ENCODE measurements at regions not wholly inside any gene's neighbourhood (a gene's known extent, or its start where the extent isn't known, plus 50 kb on each side); places are given as distances from the start of the nearest gene placed in this dataset.

DNA sequence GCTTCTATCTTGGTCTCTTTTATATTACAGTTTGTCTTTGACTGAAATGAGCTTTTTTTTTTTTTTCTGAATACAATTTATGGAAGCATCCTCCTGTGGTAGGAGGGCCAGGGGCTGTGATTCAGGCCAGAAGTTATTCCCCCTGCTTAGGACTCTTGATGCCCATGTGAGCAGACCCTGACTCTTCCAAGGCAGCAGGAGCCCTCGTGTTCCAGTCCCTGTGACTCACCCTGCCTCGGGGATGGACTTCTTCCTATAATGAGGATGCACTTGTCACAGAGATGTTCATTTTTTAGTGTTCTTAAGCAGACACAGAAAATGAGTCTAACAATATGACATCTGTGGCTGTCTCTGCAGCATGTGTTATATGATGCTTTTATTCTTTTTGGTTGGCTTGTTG, 1293.7 kb upstream of the AUTS2 start:
- H3K27ac ChIP-seq (ENCODE audit: low read depth), result no peak overlapping the region
- H3K4me3 ChIP-seq, result no peak overlapping the region
- no peaks in the 10 kb centered on the region for H3K4me1 ChIP-seq (ENCODE audit: insufficient read depth)
- Mint-ChIP-seq H3K36me3 (ENCODE audit: low read depth) (peaks cover 31% of the 10 kb centered on the region), H3K9me3 (peaks cover 93% of the 10 kb centered on the region), H3K4me3 (no peak overlapping the region), H3K4me1 (no peaks in the 10 kb centered on the region), H3K27ac (no peak overlapping the region), H3K27me3 (ENCODE audit: insufficient read depth, low read depth, poor library complexity) (peaks cover 3% of the 10 kb centered on the region)
- ATAC-seq (no peak), DNase-seq (ENCODE audit: low spot score) (no peak)
- no peaks in the 10 kb centered on the region for H3K36me3 ChIP-seq (ENCODE audit: insufficient read depth)
- no peaks in the 10 kb centered on the region for H4K20me1 ChIP-seq (replicated peaks; ENCODE audit: insufficient read depth)
- no peak overlapping the region for H3K4me2 ChIP-seq
- no peaks in the 10 kb centered on the region for H3K79me2 ChIP-seq (replicated peaks; ENCODE audit: insufficient read depth)
- H3K27me3 ChIP-seq (ENCODE audit: insufficient read depth), result no peaks in the 10 kb centered on the region
- no peaks in the 10 kb centered on the region for H3F3A ChIP-seq (replicated peaks; ENCODE audit: low read depth)
- no peaks in the 10 kb centered on the region for H3K9me2 ChIP-seq (ENCODE audit: insufficient read depth)
- TF ChIP-seq ZNF331 (CRISPR knock-in tag; IDR thresholded peaks at IDR 0.05; ENCODE audit: low read depth) (no peak), EZH2phosphoT487 (IDR thresholded peaks at IDR 0.05; ENCODE audit: unreplicated experiment) (no peak), ZNF114 (CRISPR knock-in tag; IDR thresholded peaks at IDR 0.05) (no peak), JUNB (IDR thresholded peaks at IDR 0.05; ENCODE audit: unreplicated experiment) (no peak), CREB1 (CRISPR knock-in tag; IDR thresholded peaks at IDR 0.05; ENCODE audit: low read depth) (no peak), EZH2 (IDR thresholded peaks at IDR 0.05; ENCODE audit: low read depth, unreplicated experiment) (no peak), POLR2AphosphoS5 (IDR thresholded peaks at IDR 0.05; ENCODE audit: low read depth) (no peak), STAT1 (IDR thresholded peaks at IDR 0.05; ENCODE audit: unreplicated experiment) (no peak), NANOG (IDR thresholded peaks at IDR 0.05; ENCODE audit: borderline replicate concordance) (no peak)
- TF ChIP-seq, protein P1, sequence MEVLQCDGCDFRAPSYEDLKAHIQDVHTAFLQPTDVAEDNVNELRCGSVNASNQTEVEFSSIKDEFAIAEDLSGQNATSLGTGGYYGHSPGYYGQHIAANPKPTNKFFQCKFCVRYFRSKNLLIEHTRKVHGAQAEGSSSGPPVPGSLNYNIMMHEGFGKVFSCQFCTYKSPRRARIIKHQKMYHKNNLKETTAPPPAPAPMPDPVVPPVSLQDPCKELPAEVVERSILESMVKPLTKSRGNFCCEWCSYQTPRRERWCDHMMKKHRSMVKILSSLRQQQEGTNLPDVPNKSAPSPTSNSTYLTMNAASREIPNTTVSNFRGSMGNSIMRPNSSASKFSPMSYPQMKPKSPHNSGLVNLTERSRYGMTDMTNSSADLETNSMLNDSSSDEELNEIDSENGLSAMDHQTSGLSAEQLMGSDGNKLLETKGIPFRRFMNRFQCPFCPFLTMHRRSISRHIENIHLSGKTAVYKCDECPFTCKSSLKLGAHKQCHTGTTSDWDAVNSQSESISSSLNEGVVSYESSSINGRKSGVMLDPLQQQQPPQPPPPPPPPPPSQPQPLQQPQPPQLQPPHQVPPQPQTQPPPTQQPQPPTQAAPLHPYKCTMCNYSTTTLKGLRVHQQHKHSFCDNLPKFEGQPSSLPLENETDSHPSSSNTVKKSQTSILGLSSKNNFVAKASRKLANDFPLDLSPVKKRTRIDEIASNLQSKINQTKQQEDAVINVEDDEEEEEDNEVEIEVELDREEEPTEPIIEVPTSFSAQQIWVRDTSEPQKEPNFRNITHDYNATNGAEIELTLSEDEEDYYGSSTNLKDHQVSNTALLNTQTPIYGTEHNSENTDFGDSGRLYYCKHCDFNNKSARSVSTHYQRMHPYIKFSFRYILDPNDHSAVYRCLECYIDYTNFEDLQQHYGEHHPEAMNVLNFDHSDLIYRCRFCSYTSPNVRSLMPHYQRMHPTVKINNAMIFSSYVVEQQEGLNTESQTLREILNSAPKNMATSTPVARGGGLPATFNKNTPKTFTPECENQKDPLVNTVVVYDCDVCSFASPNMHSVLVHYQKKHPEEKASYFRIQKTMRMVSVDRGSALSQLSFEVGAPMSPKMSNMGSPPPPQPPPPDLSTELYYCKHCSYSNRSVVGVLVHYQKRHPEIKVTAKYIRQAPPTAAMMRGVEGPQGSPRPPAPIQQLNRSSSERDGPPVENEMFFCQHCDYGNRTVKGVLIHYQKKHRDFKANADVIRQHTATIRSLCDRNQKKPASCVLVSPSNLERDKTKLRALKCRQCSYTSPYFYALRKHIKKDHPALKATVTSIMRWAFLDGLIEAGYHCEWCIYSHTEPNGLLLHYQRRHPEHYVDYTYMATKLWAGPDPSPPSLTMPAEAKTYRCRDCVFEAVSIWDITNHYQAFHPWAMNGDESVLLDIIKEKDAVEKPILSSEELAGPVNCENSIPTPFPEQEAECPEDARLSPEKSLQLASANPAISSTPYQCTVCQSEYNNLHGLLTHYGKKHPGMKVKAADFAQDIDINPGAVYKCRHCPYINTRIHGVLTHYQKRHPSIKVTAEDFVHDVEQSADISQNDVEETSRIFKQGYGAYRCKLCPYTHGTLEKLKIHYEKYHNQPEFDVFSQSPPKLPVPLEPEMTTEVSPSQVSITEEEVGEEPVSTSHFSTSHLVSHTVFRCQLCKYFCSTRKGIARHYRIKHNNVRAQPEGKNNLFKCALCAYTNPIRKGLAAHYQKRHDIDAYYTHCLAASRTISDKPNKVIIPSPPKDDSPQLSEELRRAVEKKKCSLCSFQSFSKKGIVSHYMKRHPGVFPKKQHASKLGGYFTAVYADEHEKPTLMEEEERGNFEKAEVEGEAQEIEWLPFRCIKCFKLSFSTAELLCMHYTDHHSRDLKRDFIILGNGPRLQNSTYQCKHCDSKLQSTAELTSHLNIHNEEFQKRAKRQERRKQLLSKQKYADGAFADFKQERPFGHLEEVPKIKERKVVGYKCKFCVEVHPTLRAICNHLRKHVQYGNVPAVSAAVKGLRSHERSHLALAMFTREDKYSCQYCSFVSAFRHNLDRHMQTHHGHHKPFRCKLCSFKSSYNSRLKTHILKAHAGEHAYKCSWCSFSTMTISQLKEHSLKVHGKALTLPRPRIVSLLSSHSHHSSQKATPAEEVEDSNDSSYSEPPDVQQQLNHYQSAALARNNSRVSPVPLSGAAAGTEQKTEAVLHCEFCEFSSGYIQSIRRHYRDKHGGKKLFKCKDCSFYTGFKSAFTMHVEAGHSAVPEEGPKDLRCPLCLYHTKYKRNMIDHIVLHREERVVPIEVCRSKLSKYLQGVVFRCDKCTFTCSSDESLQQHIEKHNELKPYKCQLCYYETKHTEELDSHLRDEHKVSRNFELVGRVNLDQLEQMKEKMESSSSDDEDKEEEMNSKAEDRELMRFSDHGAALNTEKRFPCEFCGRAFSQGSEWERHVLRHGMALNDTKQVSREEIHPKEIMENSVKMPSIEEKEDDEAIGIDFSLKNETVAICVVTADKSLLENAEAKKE (CRISPR knock-in tag; IDR thresholded peaks at IDR 0.05), result no peak
- TF ChIP-seq, protein P2, sequence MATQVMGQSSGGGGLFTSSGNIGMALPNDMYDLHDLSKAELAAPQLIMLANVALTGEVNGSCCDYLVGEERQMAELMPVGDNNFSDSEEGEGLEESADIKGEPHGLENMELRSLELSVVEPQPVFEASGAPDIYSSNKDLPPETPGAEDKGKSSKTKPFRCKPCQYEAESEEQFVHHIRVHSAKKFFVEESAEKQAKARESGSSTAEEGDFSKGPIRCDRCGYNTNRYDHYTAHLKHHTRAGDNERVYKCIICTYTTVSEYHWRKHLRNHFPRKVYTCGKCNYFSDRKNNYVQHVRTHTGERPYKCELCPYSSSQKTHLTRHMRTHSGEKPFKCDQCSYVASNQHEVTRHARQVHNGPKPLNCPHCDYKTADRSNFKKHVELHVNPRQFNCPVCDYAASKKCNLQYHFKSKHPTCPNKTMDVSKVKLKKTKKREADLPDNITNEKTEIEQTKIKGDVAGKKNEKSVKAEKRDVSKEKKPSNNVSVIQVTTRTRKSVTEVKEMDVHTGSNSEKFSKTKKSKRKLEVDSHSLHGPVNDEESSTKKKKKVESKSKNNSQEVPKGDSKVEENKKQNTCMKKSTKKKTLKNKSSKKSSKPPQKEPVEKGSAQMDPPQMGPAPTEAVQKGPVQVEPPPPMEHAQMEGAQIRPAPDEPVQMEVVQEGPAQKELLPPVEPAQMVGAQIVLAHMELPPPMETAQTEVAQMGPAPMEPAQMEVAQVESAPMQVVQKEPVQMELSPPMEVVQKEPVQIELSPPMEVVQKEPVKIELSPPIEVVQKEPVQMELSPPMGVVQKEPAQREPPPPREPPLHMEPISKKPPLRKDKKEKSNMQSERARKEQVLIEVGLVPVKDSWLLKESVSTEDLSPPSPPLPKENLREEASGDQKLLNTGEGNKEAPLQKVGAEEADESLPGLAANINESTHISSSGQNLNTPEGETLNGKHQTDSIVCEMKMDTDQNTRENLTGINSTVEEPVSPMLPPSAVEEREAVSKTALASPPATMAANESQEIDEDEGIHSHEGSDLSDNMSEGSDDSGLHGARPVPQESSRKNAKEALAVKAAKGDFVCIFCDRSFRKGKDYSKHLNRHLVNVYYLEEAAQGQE (IDR thresholded peaks at IDR 0.05; ENCODE audit: unreplicated experiment), result no peak
- TF ChIP-seq, protein P3, sequence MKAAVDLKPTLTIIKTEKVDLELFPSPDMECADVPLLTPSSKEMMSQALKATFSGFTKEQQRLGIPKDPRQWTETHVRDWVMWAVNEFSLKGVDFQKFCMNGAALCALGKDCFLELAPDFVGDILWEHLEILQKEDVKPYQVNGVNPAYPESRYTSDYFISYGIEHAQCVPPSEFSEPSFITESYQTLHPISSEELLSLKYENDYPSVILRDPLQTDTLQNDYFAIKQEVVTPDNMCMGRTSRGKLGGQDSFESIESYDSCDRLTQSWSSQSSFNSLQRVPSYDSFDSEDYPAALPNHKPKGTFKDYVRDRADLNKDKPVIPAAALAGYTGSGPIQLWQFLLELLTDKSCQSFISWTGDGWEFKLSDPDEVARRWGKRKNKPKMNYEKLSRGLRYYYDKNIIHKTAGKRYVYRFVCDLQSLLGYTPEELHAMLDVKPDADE (IDR thresholded peaks at IDR 0.05), result no peak
- TF ChIP-seq, protein P4, sequence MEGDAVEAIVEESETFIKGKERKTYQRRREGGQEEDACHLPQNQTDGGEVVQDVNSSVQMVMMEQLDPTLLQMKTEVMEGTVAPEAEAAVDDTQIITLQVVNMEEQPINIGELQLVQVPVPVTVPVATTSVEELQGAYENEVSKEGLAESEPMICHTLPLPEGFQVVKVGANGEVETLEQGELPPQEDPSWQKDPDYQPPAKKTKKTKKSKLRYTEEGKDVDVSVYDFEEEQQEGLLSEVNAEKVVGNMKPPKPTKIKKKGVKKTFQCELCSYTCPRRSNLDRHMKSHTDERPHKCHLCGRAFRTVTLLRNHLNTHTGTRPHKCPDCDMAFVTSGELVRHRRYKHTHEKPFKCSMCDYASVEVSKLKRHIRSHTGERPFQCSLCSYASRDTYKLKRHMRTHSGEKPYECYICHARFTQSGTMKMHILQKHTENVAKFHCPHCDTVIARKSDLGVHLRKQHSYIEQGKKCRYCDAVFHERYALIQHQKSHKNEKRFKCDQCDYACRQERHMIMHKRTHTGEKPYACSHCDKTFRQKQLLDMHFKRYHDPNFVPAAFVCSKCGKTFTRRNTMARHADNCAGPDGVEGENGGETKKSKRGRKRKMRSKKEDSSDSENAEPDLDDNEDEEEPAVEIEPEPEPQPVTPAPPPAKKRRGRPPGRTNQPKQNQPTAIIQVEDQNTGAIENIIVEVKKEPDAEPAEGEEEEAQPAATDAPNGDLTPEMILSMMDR (conservative IDR thresholded peaks at IDR 0.05; ENCODE audit: low read depth in 2 of 2), result no peak
- H2AFZ ChIP-seq, result no peak overlapping the region
